ENCODE measurements at regions not wholly inside any gene's neighbourhood (a gene's known extent, or its start where the extent isn't known, plus 50 kb on each side); places are given as distances from the start of the nearest gene placed in this dataset.

- no peak for TF ChIP-seq CTCF (IDR thresholded peaks at IDR 0.05)
- TF ChIP-seq POLR2A (IDR thresholded peaks at IDR 0.05), result no peak
- DNase-seq, result no peak
These were observed 141.3 kb upstream of the CDH8 start for GRCh38 chr16:62177351-62178203.

GRCh38 chr16:62170642-62171041 is 134.4 kb upstream of the CDH8 start:
- TF ChIP-seq POLR2A (IDR thresholded peaks at IDR 0.05) (no peak), CTCF (IDR thresholded peaks at IDR 0.05) (no peak)
- Histone ChIP-seq H3K36me3 (ENCODE audit: low read depth, missing control alignments) (no peaks in the 10 kb centered on the region), H3K27me3 (no peaks in the 10 kb centered on the region), H3K4me3 (no peak overlapping the region), H3K4me1 (no peaks in the 10 kb centered on the region), H3K27ac (no peak overlapping the region), H3K9me3 (no peaks in the 10 kb centered on the region)
- intact Hi-C loops (cut with DNase I; ENCODE audit: low total_unique reads), result no loop called here
- no peak for DNase-seq
- 90 to 92% methylated on average over 2 of the region's 2 CpGs for WGBS, 2 donors

More at GRCh38 chr16:62177351-62178203, 141.3 kb upstream of the CDH8 start:
- Histone ChIP-seq H3K9me3 (no peaks in the 10 kb centered on the region), H3K4me1 (no peaks in the 10 kb centered on the region), H3K27ac (no peak overlapping the region), H3K27me3 (no peaks in the 10 kb centered on the region), H3K36me3 (ENCODE audit: low read depth, missing control alignments) (no peaks in the 10 kb centered on the region), H3K4me3 (no peak overlapping the region)
- intact Hi-C loops (cut with DNase I; ENCODE audit: low total_unique reads), result no loop called here
- WGBS, 2 donors, result 67 to 74% methylated on average over 11 of the region's 11 CpGs

- WGBS, 2 donors, result 90 to 97% methylated on average over 1 of the region's 1 CpG
- Histone ChIP-seq H3K36me3 (ENCODE audit: low read depth, missing control alignments) (no peaks in the 10 kb centered on the region), H3K27me3 (no peaks in the 10 kb centered on the region), H3K27ac (no peak overlapping the region), H3K9me3 (no peaks in the 10 kb centered on the region), H3K4me3 (no peak overlapping the region), H3K4me1 (no peaks in the 10 kb centered on the region)
- intact Hi-C loops (cut with DNase I; ENCODE audit: low total_unique reads), result no loop called here
- no peak for DNase-seq
- TF ChIP-seq CTCF (IDR thresholded peaks at IDR 0.05) (no peak), POLR2A (IDR thresholded peaks at IDR 0.05) (no peak)
These were observed 131.3 kb upstream of the CDH8 start for GRCh38 chr16:62167551-62167950.

GRCh38 chr16:62157544-62157943 is 121.3 kb upstream of the CDH8 start:
- TF ChIP-seq CTCF (IDR thresholded peaks at IDR 0.05), result no peak
- no peak for TF ChIP-seq POLR2A (IDR thresholded peaks at IDR 0.05)
- intact Hi-C loops (cut with DNase I; ENCODE audit: low total_unique reads), result no loop called here
- Histone ChIP-seq H3K27me3 (no peaks in the 10 kb centered on the region), H3K4me1 (no peaks in the 10 kb centered on the region), H3K4me3 (no peak overlapping the region), H3K9me3 (no peaks in the 10 kb centered on the region), H3K27ac (no peak overlapping the region), H3K36me3 (ENCODE audit: low read depth, missing control alignments) (no peaks in the 10 kb centered on the region)
- DNase-seq, result no peak
- WGBS, 2 donors, result 80 to 86% methylated on average over 3 of the region's 3 CpGs

- 91 to 92% methylated on average over 2 of the region's 2 CpGs for WGBS, 2 donors
- H3K4me3 ChIP-seq, result no peak overlapping the region
These were observed 120.7 kb upstream of the CDH8 start for GRCh38 chr16:62156971-62157370.

More at GRCh38 chr16:62156971-62157370, 120.7 kb upstream of the CDH8 start:
- Histone ChIP-seq H3K9me3 (no peaks in the 10 kb centered on the region), H3K36me3 (ENCODE audit: low read depth, missing control alignments) (no peaks in the 10 kb centered on the region), H3K4me1 (no peaks in the 10 kb centered on the region), H3K27me3 (no peaks in the 10 kb centered on the region), H3K27ac (no peak overlapping the region)
- TF ChIP-seq CTCF (IDR thresholded peaks at IDR 0.05) (no peak), POLR2A (IDR thresholded peaks at IDR 0.05) (no peak)
- no peak for DNase-seq
- intact Hi-C loops (cut with DNase I; ENCODE audit: low total_unique reads), result no loop called here

All from testis (tissue), 2 donors.